Smooth muscle cell (in vitro differentiated cells): ENCODE measurements at regions not wholly inside any gene's neighbourhood (a gene's known extent, or its start where the extent isn't known, plus 50 kb on each side); places are given as distances from the start of the nearest gene placed in this dataset.
A peak's percentile ranks its signal among the peaks of the same experiment; 100 is the strongest.

Experiments
- DNase-seq: peaks from one replicate; lab custom pipeline; 2025; ENCODE audit not compliant: unreplicated experiment; lab: John Stamatoyannopoulos, UW
- H2AFZ ChIP-seq: fragments of 200-600 bp; sonication (generic); 2 replicates; pipeline ENCODE4 v1.6.0; 2016; ENCODE audit warnings: antibody characterized with exemption, low read depth, mild to moderate bottlenecking
- H3F3A ChIP-seq: fragments of 200-600 bp; sonication (generic); 2 replicates; pipeline ENCODE4 v1.6.0; 2017; ENCODE audit warnings: antibody characterized with exemption, low read depth
- H3K27ac ChIP-seq: fragments of 200-600 bp; sonication (generic); 2 replicates; pipeline ENCODE4 v1.5.1; 2016; ENCODE audit warnings: low read depth, mild to moderate bottlenecking
- H3K27me3 ChIP-seq: fragments of 200-600 bp; sonication (generic); 2 replicates; pipeline ENCODE4 v1.6.1; 2016; ENCODE audit warnings: low read depth, mild to moderate bottlenecking
- H3K36me3 ChIP-seq: fragments of 200-600 bp; sonication (generic); 2 replicates; pipeline ENCODE4 v1.5.1; 2016; ENCODE audit warnings: low read depth
- H3K4me1 ChIP-seq: fragments of 200-600 bp; sonication (generic); 2 replicates; pipeline ENCODE4 v1.5.1; 2016; ENCODE audit warnings: low read depth
- H3K4me2 ChIP-seq: fragments of 200-600 bp; sonication (generic); 2 replicates; pipeline ENCODE4 v1.6.0; 2016; ENCODE audit warnings: mild to moderate bottlenecking
- H3K4me3 ChIP-seq: fragments of 200-600 bp; sonication (generic); 2 replicates; pipeline ENCODE4 v1.5.1; 2016; ENCODE audit warnings: mild to moderate bottlenecking
- H3K79me2 ChIP-seq: fragments of 200-600 bp; sonication (generic); 2 replicates; pipeline ENCODE4 v1.6.0; 2016; ENCODE audit warnings: low read depth, mild to moderate bottlenecking
- H3K9ac ChIP-seq: fragments of 200-600 bp; sonication (generic); 2 replicates; pipeline ENCODE4 v1.6.0; 2016; ENCODE audit warnings: low read depth
- H3K9me3 ChIP-seq: fragments of 200-600 bp; sonication (generic); replicated peaks from 2 replicates; pipeline ENCODE4 v1.5.1; 2016; ENCODE audit warnings: low read depth
- H4K20me1 ChIP-seq: fragments of 200-600 bp; sonication (generic); 2 replicates; pipeline ENCODE4 v1.6.0; 2016; ENCODE audit warnings: low read depth
- WGBS: methylation state at CpG from one replicate; pipeline ENCODE4 v1.1.7; 2016; ENCODE audit warnings: low lambda C conversion rate; 5-methylcytosine and 5-hydroxymethylcytosine counted together
- TF ChIP-seq, protein P1 (sequence below): fragments of 200-600 bp; sonication (generic); IDR thresholded peaks from 2 replicates; pipeline ENCODE4 v1.5.1; 2017; ENCODE audit warnings: borderline replicate concordance, mild to moderate bottlenecking, antibody characterized with exemption; ENCODE audit not compliant: insufficient read depth, poor library complexity, severe bottlenecking

DNA sequence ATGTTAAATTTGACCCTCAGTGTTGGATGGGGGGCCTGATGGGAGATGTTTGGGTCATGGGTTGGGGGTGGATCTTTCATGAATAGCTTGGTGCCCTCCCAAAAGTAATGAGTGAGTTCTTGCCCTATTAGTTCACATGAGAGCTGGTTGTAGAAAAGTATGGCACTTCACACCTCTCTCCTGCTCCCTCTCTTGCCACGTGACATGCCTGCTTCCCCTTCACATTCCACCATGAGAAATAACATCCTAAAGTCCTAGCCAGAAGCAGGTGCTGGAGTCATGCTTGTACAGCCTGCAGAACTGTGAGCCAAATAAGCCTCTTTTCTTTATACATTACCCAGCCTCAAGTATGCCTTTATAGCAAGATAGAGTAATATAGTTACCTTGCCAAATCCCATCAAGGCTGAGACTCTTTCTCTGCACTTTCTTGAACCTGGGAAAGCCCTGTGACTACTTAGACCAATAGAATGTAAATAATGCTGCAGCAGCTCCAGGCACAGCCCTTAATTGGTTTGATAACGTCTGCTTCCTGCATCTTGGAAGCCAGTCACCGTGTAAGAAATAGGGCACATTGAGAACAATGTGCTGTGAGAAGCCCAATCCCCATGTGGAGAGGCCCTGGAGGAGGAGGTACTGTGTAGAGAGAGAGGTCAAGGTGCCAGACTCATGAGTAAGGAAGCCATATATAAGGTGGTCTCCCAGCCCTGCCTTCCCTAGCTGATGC, 88.0 kb upstream of the NAMPT start:
- TF ChIP-seq, protein P1, sequence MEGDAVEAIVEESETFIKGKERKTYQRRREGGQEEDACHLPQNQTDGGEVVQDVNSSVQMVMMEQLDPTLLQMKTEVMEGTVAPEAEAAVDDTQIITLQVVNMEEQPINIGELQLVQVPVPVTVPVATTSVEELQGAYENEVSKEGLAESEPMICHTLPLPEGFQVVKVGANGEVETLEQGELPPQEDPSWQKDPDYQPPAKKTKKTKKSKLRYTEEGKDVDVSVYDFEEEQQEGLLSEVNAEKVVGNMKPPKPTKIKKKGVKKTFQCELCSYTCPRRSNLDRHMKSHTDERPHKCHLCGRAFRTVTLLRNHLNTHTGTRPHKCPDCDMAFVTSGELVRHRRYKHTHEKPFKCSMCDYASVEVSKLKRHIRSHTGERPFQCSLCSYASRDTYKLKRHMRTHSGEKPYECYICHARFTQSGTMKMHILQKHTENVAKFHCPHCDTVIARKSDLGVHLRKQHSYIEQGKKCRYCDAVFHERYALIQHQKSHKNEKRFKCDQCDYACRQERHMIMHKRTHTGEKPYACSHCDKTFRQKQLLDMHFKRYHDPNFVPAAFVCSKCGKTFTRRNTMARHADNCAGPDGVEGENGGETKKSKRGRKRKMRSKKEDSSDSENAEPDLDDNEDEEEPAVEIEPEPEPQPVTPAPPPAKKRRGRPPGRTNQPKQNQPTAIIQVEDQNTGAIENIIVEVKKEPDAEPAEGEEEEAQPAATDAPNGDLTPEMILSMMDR = no peak
- Histone ChIP-seq H3K4me2 (no peak overlapping the region), H3K9ac (no peak overlapping the region), H3K79me2 (no peaks in the 10 kb centered on the region), H4K20me1 (no peaks in the 10 kb centered on the region), H3K9me3 (no peaks in the 10 kb centered on the region), H2AFZ (no peak overlapping the region), H3F3A (no peaks in the 10 kb centered on the region), H3K4me3 (no peak overlapping the region), H3K36me3 (no peaks in the 10 kb centered on the region), H3K27me3 (no peaks in the 10 kb centered on the region), H3K27ac (no peak overlapping the region), H3K4me1 (no peaks in the 10 kb centered on the region)
- WGBS = 41% methylated on average over 3 of the region's 3 CpGs
- no peak for DNase-seq

DNA sequence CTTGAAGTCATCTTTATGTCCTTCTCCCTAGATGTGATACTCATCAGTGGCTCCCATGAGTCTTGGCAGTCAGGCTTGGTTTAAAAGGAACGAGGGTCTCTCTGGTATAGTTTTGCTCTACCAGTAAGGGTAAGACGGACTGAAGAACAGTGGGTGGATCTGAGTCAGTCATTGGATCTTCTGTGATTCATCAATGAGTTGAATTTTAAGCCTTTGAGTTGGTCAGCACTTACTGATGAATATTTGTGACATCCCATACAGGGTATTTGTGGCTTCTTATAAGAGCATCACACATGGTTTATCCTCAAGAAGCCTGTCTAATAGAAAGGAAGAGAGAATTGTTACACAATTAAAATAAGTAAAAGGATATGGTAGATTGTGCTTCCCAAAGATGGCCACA, 87.3 kb upstream of the NAMPT start:
- no peaks in the 10 kb centered on the region for H3K79me2 ChIP-seq
- peak overlapping the region; percentile 60 for H3K27ac ChIP-seq
- WGBS = 35% methylated on average over 2 of the region's 2 CpGs
- H3K4me3 ChIP-seq = no peak overlapping the region
- H3K4me2 ChIP-seq = peak overlapping the region; percentile 47
- no peaks in the 10 kb centered on the region for H3K36me3 ChIP-seq
- DNase-seq = no peak
- H3K27me3 ChIP-seq = no peaks in the 10 kb centered on the region
- no peaks in the 10 kb centered on the region for H3F3A ChIP-seq
- H3K4me1 ChIP-seq = no peaks in the 10 kb centered on the region
- H4K20me1 ChIP-seq = no peaks in the 10 kb centered on the region
- TF ChIP-seq, protein P1 = no peak
- H2AFZ ChIP-seq = peak overlapping the region; percentile 71
- no peaks in the 10 kb centered on the region for H3K9me3 ChIP-seq
- H3K9ac ChIP-seq = no peak overlapping the region

DNA sequence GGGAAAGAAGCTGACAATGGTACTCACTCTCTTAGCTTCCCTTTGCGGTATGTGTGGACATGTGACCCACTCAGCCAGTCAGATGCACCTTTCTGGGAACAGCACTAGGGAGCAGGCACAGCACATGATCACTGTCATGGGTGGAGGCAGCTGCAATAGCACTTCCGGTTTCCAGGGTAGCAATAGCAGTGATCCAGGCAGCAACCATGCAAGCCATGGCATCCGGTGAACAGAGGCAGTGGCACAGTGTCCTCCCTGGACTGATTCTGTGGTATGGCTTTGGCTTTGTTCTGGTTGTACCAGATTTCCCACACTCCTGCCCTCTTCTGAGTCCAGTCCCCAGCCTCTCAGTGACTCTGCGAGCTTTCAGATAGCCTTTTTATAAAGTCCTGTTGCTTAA, 86.8 kb upstream of the NAMPT start:
- Histone ChIP-seq H3F3A (no peaks in the 10 kb centered on the region), H3K79me2 (no peaks in the 10 kb centered on the region), H3K4me1 (no peaks in the 10 kb centered on the region), H3K4me2 (peak overlapping the region; percentile 47), H4K20me1 (no peaks in the 10 kb centered on the region), H3K27ac (peak overlapping the region; percentile 60), H3K36me3 (no peaks in the 10 kb centered on the region), H3K9me3 (no peaks in the 10 kb centered on the region), H3K27me3 (no peaks in the 10 kb centered on the region), H3K9ac (no peak overlapping the region), H3K4me3 (no peak overlapping the region), H2AFZ (peak overlapping the region; percentile 71)
- TF ChIP-seq, protein P1 = no peak
- WGBS = 77% methylated on average over 4 of the region's 4 CpGs
- DNase-seq = no peak

DNA sequence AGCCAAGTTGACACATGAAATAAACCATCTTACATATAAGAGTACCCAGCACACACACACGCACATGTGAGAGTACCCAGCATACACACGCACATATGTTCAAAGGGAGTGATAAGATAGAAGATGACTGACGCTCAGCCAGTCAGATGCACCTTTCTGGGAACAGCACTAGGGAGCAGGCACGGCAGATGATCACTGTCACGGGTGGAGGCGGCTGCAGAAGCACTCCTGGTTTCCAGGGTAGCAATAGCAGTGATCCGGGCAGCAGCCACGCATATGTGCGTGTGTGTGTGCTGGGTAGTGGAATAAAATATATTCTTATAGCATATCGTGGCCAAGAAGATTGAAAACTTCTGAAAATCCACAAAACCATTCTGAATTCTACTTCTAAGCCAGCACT, 85.8 kb upstream of the NAMPT start:
- Histone ChIP-seq H3K4me3 (no peak overlapping the region), H3K36me3 (no peaks in the 10 kb centered on the region), H3K4me1 (no peaks in the 10 kb centered on the region), H2AFZ (no peak overlapping the region), H3K79me2 (no peaks in the 10 kb centered on the region), H3K9me3 (no peaks in the 10 kb centered on the region), H3K27me3 (no peaks in the 10 kb centered on the region), H3K9ac (no peak overlapping the region), H3K4me2 (no peak overlapping the region), H4K20me1 (no peaks in the 10 kb centered on the region), H3F3A (no peaks in the 10 kb centered on the region), H3K27ac (no peak overlapping the region)
- WGBS = 94% methylated on average over 10 of the region's 10 CpGs
- TF ChIP-seq, protein P1 = no peak
- DNase-seq = no peak
